HG03039 (cell line): ENCODE measurements at regions not wholly inside any gene's neighbourhood (a gene's known extent, or its start where the extent isn't known, plus 50 kb on each side); places are given as distances from the start of the nearest gene placed in this dataset.
A peak's percentile ranks its signal among the peaks of the same experiment; 100 is the strongest.
"Not testable (repeated sequence)": the region's sequence is repeated elsewhere in the genome, so short reads cannot be mapped to it uniquely, and the experiment has no call there.

Source experiments
- ATAC-seq: cut with Tn5 transposase; IDR thresholded peaks from one replicate; pipeline ENCODE4 v1.9.1; 2021; ENCODE audit warnings: mild to moderate bottlenecking, moderate library complexity; ENCODE audit not compliant: unreplicated experiment

DNA sequence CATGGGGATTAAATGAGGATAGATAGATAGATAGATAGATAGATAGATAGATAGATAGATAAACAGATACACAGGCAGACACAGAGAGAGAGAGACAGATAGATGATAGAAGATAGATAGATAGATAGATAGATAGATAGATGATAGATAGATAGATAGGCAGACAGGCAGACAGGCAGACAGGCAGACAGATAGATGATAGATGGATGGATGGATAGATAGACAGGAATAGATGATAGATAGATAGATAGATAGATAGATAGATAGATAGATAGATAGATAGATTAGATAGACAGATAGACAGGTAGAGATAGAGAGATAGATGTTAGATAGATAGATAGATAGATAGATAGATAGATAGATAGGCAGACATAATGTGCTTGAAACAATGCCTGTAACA lies 137.3 kb downstream of the MED10 start:
- not testable (repeated sequence) for ATAC-seq

DNA sequence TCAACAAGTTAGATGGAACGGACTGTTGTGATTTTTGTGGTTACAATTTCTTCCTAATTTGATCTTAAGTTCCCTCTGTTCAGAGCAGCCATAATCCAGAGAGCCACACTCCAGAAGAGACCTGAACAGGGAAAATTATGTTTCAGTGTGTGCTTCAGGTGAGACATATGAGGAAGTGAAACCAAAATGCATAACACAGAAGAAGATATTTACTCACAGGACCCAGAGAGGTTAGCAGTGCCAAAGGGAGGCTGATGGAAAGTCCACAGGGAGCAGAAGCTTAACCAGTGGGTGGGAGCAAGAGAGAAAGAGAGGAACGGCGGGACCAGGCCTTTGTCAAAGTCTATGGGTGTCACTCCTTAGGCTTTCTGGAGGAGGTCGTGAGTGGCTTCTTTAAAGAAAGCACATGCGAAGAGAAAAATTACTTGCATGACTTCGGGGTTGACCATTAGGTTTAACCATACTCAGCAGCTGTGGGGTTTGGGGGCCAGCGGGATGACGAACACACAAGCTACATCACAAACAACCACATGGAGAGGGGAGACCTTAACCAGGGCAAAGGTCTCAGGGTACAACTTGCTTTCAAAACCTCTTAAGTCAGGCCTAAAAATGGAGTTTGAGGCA lies 141.4 kb downstream of the MED10 start:
- peak; percentile 79 for ATAC-seq

DNA sequence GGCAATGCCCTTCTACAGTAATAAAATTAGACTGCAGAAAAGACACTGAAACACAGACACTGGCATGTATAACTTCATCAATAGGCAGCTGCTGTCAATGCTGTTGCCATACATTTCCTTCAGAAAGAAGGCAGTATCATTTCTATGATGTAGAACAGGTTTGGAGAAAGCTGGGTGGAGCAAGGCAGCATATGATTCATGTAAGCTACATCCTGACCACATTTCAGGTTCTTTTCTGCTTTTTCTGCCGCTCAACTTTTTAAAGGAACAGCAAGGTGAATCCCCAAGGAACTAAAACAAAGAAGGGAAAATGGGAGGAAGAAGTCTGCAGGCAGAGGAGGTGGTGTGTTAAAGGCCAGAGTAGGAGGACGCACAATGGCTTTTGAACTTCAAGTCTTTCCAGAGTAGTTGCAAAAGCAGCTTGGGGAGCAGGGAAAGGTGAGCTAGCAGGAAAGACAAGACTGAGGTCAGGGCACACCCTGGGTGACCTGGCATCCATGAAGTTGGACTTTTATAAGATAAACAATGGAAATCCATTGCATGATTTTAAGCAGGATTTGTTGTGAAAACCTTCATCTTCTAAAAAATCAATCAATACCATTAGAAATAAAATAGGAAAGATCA lies 142.1 kb downstream of the MED10 start:
- no peak for ATAC-seq

DNA sequence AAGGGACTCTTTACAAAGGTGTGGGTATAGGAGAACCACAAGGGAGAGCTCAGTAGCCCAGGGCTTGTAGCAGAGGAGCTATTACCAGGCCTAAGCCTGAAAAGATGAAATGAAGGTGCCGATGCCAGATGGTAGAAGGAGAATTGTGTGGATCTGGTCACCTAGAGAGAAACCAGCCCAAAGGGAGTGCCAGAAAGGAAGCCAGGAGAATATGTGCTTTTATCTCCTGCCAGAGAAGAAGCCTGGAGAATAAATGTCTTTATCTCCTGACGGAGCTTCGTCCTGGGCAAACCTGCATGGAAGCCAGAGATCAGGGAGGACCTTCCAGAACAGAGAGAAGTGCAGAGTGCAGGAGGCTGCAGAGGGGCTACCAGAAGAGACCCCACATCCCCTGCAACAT lies 142.6 kb downstream of the MED10 start:
- ATAC-seq, result no peak

DNA sequence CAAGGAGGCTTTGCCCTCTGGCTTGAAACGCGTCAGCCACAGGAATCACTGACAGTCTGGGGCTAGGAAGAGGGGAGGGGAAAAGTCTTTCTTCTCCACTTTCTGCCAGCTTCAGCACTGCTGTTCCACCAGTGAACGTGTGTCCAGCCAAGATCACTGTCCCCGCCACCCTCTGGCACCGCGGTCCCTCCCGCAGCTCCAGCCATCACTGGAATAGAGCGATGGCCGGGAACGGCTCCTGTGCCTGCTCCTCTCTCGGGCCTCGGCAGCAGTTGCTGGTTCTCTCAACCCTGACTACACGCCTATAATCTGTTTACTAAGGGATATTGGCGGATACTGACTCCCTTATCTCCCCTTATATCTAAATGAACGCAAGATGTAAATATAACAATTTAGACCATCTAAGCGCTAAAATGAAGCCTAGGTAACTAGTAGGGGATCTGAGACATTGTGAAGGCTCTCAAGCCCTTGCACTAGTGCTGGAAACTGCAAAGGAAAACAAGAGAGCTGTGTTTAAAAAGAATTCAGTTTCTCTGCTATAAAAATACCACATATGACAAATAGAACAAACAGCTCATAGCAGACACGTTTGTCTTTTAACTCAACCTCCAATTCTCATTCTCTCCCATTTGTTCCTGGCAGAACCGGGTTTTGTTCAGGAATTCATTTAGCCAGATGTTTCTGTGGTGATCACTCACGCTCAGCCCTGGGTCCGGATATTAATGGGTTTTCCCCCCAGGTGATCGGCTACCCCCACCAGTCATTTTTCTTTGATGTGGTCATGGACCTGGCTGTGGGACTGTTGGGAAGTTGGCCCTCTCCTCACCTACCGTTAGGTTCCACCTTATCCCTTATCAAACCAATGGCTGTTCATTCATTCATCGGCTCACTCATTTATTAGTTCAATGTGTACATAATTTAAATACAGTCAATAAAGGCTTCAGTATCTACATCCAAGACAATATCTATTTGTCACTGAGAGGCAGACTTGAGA lies 149.8 kb downstream of the MED10 start:
- no peak for ATAC-seq

DNA sequence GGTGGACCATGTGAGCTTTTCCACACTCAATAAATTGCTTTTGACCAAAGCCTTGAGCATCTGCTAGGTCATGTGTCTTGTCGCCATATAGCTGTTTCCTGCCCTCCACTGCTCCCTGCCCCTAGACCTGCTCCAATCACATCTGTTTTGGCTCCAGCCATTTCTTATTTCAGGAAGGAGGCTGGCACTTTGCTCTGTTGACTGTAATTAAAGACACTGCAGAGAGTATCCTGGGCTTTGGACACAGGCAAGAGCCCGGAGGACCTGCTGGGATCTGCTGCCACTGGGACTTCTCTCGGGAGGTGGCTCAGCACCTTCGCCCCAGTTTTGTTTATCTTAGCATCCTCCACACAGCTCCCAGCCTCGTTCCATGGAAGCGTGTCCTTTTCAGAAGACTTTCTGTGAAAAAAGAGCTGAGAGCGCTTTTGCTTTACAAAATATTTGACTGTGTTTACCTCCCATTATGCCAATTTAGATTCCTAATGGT lies 153.2 kb downstream of the MED10 start:
- no peak for ATAC-seq

DNA sequence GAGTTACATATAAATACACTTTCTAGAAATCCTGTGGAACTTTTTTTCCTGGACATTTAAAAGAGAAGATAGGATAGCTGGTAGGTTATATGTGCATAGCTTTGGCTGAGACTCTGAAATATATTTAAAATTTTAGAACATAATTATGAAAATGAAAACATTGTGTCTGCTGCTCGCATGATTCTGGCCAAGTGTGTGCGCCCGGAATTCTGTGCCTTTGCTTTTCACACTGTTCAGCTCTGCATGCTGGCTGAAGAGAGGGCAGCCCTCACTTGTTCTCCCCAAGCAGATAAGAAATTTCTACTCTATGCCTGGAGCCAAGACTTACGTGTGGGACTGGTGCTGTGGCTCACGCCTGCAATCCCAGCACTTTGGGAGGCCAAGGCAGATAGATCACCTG lies 153.9 kb downstream of the MED10 start:
- no peak for ATAC-seq

DNA sequence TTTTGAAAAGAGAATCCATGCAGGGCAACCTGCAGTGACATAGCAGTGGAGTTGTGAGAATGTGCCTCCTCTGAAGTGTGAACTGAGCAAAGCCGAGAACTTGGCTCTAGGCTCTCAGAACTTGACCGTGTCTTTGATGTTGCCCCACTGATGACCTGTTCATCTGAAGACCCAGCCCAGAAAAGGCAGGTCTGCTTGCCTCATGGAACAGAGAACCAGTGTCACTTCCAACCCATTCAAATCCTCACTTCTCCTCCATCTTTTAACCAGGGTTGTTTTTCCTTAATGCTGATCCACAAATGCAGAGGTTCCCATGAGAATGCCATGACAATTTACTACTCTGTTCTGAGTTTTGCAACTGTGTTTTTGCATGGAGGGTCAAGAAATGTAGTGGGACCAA lies 155.4 kb downstream of the MED10 start:
- ATAC-seq, result no peak

DNA sequence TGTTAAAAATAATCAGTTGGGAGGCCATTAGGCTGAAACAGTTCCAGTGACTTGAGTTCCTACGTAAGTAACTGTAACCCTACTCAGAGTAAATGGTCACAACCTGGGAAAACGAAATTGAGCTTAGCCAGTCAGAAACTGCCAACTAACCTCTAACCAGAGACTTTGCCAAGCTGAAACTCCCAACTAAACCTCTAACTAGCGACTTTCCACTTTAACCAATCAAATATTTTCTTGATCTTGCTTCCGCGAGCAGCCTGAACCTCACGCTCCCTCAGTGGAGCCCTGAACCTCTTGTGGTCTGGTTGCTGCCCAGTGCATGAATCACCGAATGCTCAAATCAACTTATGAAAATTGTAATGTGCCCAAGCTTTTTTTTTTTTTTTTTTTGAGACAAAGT lies 156.2 kb downstream of the MED10 start:
- ATAC-seq, result no peak

DNA sequence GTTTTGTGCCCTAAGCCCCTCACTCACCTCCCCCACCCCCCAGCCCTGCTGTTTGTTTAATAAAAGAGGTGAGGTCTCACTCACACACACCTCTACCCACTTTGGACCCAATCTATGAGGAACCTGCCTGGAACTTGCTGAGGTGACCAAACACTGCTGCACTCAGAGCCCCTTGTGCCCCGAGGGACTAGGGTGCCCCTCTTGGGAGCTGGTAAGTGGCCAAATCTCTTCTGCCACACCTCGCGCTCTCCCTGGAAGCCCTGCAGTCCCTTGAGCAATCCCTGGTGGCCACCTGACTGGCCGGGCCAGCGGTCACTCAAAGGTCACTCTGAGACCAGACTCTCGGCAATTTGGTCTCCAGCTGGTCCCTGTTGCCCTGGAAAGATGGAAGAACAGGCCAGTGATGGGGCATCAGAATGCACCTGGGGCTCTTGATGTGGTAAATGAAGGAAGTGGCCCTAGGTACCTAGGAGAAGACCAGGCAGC lies 157.2 kb downstream of the MED10 start:
- ATAC-seq, result no peak

DNA sequence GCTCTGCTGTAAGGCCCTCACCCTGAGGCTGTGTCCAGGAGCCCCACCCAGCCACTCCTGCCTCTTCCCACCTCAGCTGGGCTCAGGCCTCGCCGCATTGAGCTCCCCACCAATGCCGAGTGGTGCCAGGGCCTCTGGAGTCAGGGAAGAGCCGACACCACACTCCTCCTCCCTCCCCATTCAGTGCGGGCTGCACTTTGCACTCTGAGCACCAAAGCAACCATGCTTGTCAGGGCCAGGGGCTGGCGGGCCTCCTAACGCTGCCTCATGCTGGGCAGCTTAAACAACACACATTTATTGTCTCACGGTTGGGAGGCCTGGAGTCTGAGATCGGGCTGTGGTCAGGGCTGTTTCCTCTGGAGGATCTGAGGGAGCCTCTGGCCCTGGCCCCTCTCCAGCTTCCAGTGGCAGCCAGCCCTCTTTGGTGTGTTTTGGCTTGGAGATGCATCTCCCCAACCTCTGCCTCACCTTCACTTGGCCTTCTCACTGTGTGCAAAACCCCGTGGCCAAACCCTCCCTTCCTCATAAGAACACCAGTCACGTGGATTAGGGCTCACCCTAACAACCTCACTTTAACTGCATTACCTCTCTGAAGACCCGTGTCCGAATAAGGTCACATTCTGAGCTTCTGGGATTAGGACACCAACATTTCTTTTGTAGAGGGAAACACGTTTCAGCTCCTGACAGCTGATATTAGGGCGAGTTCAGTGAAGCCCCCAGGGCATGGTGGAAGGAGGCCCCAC lies 157.8 kb downstream of the MED10 start:
- ATAC-seq, result no peak

DNA sequence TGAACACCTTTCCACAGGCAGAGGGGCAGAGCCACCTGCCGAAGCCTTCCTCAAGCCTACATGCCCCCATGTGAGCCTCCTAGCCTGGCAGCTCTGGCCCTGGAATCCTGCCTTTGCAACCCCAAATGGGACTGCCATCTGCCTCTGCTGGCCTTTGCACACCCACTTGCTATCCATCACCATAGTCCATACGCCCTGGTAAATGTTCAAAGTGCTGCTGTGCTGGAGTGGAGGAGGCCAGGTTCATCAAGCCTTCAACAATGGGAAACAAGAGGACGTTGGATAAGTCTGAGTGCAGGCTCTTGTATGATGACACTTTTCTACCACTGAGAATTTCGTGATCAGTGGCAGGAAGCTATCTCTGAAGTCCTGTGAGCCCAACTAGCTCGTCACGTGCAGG lies 159.8 kb downstream of the MED10 start:
- ATAC-seq, result no peak

DNA sequence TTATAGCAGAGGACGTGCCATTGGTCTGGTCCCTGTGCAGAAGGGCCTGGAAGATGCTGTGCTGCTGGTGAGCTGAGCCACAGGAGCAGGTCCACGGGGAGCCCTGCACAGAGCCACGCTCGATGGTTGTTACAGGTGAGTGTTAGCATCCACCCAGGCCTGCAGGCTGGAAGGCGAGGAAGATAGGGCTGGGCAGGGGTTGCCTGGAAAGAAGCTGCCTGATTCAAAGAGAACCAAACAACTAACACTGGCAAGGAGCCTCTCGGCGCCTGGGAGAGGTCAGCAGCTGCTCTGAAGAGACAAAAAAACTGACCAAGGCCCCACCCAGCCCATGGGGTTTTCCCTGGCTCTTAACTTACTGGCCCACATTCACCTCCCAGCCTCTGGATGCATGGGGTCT lies 160.2 kb downstream of the MED10 start:
- no peak for ATAC-seq

DNA sequence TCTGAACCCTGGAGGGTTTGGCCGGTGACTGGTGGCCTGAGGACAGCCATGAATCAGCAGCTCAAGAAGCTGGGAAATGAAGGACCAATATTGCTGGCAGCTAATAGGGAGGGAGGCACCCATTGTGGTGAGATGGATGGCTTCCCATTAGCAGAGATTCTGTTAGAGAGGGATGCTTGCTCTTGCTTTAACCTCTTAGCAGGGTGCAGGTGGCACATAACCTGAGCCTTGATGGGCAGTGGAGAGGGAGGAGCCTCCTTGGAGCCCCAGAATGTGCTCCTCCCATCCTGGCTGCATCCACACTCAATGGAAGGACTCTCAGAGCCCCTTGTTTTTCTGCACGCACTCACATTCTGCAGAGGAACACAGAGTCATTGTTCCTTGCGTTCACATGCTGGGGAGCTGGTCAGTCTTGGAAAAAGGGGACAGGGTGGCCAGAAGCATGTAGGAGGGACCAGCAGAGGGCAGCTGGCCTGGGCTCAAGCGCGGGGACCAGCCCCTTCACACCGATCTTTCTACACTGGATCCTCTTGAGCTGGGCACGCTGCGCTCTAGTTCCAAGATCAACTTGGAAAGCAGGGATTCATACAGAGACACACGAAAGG lies 161.8 kb downstream of the MED10 start:
- no peak for ATAC-seq

DNA sequence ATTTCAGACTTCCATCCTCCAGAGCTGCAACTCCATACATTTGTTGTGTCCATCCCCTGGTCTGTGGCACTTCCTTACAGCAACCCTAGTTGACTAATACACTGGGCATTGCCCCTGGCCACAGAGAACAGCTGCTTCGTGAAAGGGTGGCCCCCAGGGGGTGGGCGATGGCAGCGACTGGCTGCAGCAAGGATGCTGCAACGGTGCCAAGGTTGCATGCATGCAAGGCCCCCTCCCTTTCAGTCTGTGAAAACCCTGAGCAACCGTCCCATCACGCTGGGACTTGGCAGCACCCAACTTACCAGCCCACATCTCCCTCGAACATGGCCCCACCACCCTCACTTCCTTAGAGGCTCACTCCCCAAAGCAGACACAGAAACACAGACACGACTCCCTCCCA lies 162.5 kb downstream of the MED10 start:
- ATAC-seq, result no peak

DNA sequence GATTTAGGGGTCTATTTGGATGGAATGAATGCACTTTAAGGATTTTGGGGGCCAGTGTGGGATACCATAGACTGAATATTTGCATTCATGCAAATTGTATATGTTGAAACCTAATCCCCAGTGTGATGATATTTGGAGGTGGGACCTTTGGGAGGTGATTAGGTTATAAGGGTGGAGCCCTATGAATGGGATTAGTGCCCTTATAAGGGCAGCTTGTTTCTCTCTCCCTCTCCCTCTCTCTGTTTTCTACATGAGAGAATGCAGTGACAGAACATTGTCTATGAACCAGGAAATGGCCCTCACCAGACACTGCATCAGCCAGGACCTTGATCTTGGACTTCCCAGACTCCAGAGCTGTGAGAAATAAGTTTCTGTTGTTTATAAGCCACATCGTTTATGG lies 166.1 kb downstream of the MED10 start:
- ATAC-seq, result no peak

DNA sequence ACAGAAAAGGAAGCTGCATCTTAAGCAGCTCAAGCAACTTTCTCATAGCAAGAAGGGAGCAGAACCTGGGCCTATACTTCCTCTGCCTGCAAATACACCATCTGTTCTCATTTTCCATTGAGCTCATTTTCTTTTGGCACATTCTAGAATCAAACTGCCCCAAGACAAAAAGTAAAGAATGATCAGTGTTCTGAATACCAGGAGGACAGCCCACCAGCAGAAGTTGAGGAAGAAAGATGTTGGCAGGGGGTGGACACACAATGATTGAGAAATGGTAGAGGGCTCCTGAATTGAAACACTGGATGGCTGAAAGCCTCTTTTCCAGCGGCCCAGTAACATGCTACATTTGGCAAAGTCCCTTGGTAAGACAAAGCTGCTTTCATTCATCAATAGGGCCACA lies 171.8 kb downstream of the MED10 start:
- ATAC-seq, result no peak

DNA sequence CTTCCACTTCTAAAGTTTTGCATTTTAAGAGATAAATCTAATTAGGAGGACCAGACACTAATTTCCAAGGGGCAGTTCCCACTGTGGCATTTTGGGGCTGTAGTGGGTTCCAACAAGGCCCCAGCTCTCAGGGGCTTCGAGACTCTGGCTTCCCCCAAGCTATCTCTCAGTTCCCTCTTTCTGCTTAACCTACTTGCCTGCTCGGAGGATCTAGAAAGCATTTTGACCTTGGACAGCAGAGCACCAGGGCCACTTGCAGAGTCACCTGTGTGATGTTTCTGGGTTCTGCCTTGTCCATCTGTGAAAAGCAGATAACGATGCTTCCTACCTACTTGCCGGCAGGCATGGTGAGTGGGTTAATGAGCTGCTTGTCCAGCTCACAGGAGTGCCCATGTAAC lies 175.4 kb downstream of the MED10 start:
- no peak for ATAC-seq

DNA sequence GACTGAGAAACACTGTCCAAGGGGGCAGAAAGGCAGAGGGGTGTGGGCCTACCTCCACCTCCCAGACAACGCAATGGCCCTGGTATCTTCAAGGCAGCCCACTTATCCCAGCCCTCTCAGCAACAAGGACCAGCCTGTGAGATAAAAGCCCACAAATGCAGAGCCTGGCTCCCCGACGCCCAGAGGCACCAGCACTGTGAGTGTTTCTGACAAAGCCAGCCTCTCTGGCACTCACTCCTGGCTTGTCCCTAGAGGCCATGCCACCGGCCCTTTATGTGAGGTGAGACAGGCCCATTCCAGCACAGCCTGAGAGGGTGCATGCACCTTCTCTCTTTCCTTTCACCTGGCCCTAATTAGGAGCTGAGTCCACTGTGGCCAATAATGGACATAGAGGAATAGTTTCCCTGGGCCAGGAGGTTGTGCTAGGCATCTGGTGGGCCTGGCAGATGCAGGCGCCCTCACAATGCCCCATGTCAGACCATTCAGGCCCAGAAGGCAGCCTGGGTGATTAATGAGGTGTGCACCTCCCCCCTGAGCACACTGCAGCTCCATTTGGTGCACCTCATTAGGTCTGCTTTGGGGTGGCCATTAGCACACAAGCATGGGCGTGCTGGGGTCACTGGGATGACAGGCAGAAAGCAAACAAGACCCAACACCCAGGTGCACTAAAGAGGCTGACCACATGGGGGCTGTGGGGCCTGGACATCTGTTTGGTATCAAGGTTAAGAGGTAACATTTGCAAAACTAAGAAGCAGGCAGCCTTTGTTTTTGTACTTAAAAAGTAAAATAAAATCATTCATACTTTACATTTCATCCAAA lies 176.0 kb downstream of the MED10 start:
- no peak for ATAC-seq

DNA sequence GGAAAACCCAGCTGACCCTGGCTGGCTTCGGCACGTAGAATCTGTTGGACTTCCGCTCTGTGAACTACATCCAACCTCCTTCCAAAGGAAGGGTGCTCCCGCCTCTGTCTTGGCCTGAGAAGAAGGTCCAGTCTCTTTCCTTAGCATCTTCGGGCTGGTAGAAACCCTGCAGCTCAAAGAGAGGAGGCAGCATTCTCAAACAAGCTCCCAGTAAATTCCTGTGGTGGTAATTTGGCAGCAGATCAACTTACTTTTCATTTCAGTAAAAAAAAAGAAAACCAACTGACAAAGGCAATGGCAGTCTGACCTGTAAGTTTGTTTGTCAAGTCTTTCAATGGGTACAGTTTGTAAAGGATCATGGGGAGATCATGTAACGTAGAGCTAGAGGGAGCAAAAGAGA lies 176.7 kb downstream of the MED10 start:
- no peak for ATAC-seq
